Neutrophil (primary cell): ENCODE measurements at regions not wholly inside any gene's neighbourhood (a gene's known extent, or its start where the extent isn't known, plus 50 kb on each side); places are given as distances from the start of the nearest gene placed in this dataset.

Experiments used
- H3K27ac ChIP-seq: fragments of 200-600 bp; sonication (generic); 2 replicates; pipeline ENCODE4 v1.5.1; 2016; ENCODE audit warnings: mild to moderate bottlenecking, moderate library complexity
- H3K27me3 ChIP-seq: fragments of 200-600 bp; sonication (generic); 2 replicates; pipeline ENCODE4 v1.6.0; 2016; ENCODE audit warnings: mild to moderate bottlenecking
- H3K36me3 ChIP-seq: fragments of 200-600 bp; sonication (generic); 2 replicates; pipeline ENCODE4 v1.5.1; 2017
- H3K4me1 ChIP-seq, 2 experiments: fragments of 200-600 bp in 1 of 2; sonication (generic) in 1 of 2; 1 replicate in 1 of 2; 2 replicates in 1 of 2; pipeline versions ENCODE4 v1.5.1 to v1.6.1; 2013 to 2016; ENCODE audit warnings: low read depth in 1 of 2, low read length in 1 of 2, mild to moderate bottlenecking in 1 of 2, moderate library complexity in 1 of 2; ENCODE audit not compliant: control insufficient read depth in 1 of 2, insufficient read depth in 1 of 2
- H3K4me3 ChIP-seq, 2 experiments: fragments of 200-600 bp in 1 of 2; sonication (generic) in 1 of 2; 1 replicate in 1 of 2; 2 replicates in 1 of 2; pipeline ENCODE4 v1.5.1; 2013 to 2016; ENCODE audit warnings: low read depth in 1 of 2, low read length in 1 of 2, mild to moderate bottlenecking in 1 of 2, moderate library complexity in 1 of 2
- H3K9me3 ChIP-seq: fragments of 200-600 bp; sonication (generic); 2 replicates; pipeline ENCODE4 v1.5.1; 2016
- CTCF ChIP-seq: fragments of 200-600 bp; sonication (generic); IDR thresholded peaks from 2 replicates; pipeline ENCODE4 v1.5.1; 2016; ENCODE audit warnings: antibody characterized with exemption

DNA sequence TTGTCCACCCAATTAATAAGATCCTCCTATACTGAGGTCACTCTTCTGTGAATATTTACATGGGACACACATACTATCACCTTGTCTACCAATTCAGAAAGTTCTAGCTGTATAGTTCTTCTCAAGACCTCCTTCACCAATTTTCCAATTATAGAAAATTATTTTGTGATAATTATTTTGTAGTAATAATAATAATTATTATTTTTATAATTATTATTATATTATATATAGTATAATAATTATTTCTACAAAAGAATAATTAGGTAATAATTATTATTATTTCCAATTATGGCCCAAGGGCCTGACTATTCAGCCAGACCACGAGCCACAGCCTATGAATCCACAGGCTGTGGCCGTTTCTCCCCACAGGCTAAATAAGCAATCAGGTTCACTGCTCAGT, 164.1 kb upstream of the IGSF21 start:
- Histone ChIP-seq H3K27ac (no peak overlapping the region), H3K4me1 (no peaks in the 10 kb centered on the region), H3K9me3 (no peaks in the 10 kb centered on the region), H3K27me3 (peaks cover 7% of the 10 kb centered on the region), H3K36me3 (no peaks in the 10 kb centered on the region), H3K4me3 (no peak overlapping the region)
- TF ChIP-seq CTCF: no peak

- Histone ChIP-seq H3K4me3 (no peak overlapping the region), H3K4me1 (no peaks in the 10 kb centered on the region), H3K9me3 (no peaks in the 10 kb centered on the region), H3K36me3 (no peaks in the 10 kb centered on the region), H3K27me3 (peaks cover 7% of the 10 kb centered on the region), H3K27ac (no peak overlapping the region)
- no peak for TF ChIP-seq CTCF
Measured at GRCh38 chr1:17944646-17945045, 163.0 kb upstream of the IGSF21 start.

DNA sequence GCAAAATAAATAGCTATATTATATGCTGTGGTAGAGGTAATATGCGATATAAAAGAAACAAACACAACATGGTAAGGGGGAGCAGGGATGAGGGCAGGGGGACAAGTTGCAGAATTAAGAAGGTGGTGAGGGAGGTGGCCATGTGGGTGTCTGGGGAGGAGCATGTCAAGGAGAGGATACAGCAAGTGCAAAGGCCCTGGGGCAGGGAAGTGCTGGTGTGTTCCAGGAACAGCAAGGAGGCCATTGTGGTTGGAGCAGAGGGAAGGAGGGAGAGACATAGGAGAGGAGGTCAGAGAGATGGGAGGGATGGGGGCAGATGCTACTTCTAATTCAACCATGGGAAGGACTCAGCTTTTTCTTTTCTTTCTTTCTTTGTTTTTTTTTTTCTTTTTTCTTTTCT, 161.2 kb upstream of the IGSF21 start:
- Histone ChIP-seq H3K27me3 (no peaks in the 10 kb centered on the region), H3K4me3 (no peak overlapping the region), H3K36me3 (no peaks in the 10 kb centered on the region), H3K9me3 (no peaks in the 10 kb centered on the region), H3K27ac (no peak overlapping the region), H3K4me1 (no peaks in the 10 kb centered on the region)
- no peak for TF ChIP-seq CTCF

DNA sequence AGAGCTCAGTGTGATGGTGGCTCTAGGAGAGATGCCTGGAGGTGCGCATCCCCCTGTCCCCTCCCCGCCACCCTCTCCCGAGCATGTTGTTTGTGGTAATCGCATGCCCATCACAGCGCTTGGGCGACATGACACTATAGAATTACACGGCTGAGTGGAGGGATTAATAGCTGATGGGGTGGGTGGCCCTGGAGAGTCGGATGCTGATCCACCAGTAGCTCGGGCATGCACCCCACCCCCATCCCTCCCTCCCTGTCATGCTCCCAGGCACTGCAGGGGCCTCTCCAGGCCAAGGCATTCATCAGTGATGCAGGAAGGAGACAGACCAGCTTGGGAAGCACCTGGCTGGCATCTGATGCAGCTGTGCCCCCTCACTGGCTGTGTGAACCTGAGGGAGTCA, 159.0 kb upstream of the IGSF21 start:
- Histone ChIP-seq H3K27ac (no peak overlapping the region), H3K27me3 (peaks cover 8% of the 10 kb centered on the region), H3K4me1 (no peaks in the 10 kb centered on the region), H3K4me3 (no peak overlapping the region), H3K36me3 (no peaks in the 10 kb centered on the region), H3K9me3 (no peaks in the 10 kb centered on the region)
- no peak for TF ChIP-seq CTCF

DNA sequence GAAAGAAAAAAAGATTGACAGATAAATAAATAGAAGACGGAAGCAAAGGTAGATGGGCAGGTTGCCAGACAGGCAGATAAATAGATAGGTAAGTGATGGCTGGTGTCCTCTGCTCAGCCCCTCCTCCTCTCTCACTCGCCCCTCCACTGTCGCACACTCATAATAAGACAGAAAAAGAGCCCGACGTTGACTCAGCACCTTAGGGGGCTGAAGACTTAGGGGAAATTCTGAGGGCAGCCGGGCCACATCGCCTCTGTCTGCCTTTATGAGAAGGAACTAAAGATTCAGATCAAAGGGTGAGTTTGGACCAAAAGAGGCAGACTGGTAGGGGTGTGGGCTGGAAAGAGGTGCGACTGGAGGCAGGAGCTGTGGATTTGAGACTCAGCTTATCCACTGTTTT, 158.1 kb upstream of the IGSF21 start:
- H3K4me1 ChIP-seq: no peaks in the 10 kb centered on the region
- no peaks in the 10 kb centered on the region for H3K9me3 ChIP-seq

More for the DNA sequence above, 158.1 kb upstream of the IGSF21 start:
- no peak overlapping the region for H3K4me3 ChIP-seq
- no peaks in the 10 kb centered on the region for H3K36me3 ChIP-seq
- H3K27me3 ChIP-seq: peaks cover 8% of the 10 kb centered on the region
- no peak for TF ChIP-seq CTCF
- no peak overlapping the region for H3K27ac ChIP-seq
